ENCODE measurements at regions not wholly inside any gene's neighbourhood (a gene's known extent, or its start where the extent isn't known, plus 50 kb on each side); places are given as distances from the start of the nearest gene placed in this dataset.

- TF ChIP-seq, protein P1, sequence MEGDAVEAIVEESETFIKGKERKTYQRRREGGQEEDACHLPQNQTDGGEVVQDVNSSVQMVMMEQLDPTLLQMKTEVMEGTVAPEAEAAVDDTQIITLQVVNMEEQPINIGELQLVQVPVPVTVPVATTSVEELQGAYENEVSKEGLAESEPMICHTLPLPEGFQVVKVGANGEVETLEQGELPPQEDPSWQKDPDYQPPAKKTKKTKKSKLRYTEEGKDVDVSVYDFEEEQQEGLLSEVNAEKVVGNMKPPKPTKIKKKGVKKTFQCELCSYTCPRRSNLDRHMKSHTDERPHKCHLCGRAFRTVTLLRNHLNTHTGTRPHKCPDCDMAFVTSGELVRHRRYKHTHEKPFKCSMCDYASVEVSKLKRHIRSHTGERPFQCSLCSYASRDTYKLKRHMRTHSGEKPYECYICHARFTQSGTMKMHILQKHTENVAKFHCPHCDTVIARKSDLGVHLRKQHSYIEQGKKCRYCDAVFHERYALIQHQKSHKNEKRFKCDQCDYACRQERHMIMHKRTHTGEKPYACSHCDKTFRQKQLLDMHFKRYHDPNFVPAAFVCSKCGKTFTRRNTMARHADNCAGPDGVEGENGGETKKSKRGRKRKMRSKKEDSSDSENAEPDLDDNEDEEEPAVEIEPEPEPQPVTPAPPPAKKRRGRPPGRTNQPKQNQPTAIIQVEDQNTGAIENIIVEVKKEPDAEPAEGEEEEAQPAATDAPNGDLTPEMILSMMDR (IDR thresholded peaks at IDR 0.05; ENCODE audit: poor library complexity, severe bottlenecking) = no peak
- no peak for TF ChIP-seq EP300 (conservative IDR thresholded peaks at IDR 0.05; ENCODE audit: poor library complexity, severe bottlenecking)
- no peak for TF ChIP-seq RAD21 (conservative IDR thresholded peaks at IDR 0.05)
- TF ChIP-seq TAF1 (IDR thresholded peaks at IDR 0.05; ENCODE audit: low read depth) = no peak
- no peak for TF ChIP-seq POLR2AphosphoS5 (IDR thresholded peaks at IDR 0.05)
- no peak for TF ChIP-seq MXI1 (conservative IDR thresholded peaks at IDR 0.05; ENCODE audit: poor library complexity, severe bottlenecking)
- TF ChIP-seq, protein P2, sequence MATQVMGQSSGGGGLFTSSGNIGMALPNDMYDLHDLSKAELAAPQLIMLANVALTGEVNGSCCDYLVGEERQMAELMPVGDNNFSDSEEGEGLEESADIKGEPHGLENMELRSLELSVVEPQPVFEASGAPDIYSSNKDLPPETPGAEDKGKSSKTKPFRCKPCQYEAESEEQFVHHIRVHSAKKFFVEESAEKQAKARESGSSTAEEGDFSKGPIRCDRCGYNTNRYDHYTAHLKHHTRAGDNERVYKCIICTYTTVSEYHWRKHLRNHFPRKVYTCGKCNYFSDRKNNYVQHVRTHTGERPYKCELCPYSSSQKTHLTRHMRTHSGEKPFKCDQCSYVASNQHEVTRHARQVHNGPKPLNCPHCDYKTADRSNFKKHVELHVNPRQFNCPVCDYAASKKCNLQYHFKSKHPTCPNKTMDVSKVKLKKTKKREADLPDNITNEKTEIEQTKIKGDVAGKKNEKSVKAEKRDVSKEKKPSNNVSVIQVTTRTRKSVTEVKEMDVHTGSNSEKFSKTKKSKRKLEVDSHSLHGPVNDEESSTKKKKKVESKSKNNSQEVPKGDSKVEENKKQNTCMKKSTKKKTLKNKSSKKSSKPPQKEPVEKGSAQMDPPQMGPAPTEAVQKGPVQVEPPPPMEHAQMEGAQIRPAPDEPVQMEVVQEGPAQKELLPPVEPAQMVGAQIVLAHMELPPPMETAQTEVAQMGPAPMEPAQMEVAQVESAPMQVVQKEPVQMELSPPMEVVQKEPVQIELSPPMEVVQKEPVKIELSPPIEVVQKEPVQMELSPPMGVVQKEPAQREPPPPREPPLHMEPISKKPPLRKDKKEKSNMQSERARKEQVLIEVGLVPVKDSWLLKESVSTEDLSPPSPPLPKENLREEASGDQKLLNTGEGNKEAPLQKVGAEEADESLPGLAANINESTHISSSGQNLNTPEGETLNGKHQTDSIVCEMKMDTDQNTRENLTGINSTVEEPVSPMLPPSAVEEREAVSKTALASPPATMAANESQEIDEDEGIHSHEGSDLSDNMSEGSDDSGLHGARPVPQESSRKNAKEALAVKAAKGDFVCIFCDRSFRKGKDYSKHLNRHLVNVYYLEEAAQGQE (IDR thresholded peaks at IDR 0.05; ENCODE audit: borderline replicate concordance) = no peak
- TF ChIP-seq EZH2 (IDR thresholded peaks at IDR 0.05; ENCODE audit: borderline replicate concordance, insufficient read depth, low read length, poor library complexity, severe bottlenecking) = no peak
- TF ChIP-seq SMC3 (conservative IDR thresholded peaks at IDR 0.05; ENCODE audit: poor library complexity) = no peak
These were observed 252.5 kb upstream of the PLXNA2 start for GRCh38 chr1:208496467-208497371.
